ENCODE measurements at regions not wholly inside any gene's neighbourhood (a gene's known extent, or its start where the extent isn't known, plus 50 kb on each side); places are given as distances from the start of the nearest gene placed in this dataset.

GRCh38 chr1:30360753-30361152, 362.6 kb downstream of the MATN1 start:
- Histone ChIP-seq H2AFZ (ENCODE audit: low read depth, low read length) (no peak overlapping the region), H3K9me3 (ENCODE audit: low read length) (no peaks in the 10 kb centered on the region), H4K20me1 (ENCODE audit: insufficient read depth) (no peaks in the 10 kb centered on the region), H3K36me3 (ENCODE audit: insufficient read depth, low read length) (no peaks in the 10 kb centered on the region), H3K9ac (ENCODE audit: low read length) (no peak overlapping the region), H3K4me3 (ENCODE audit: low read length) (no peak overlapping the region), H3K27ac (ENCODE audit: low read length) (no peak overlapping the region), H3K4me2 (ENCODE audit: low read length) (no peak overlapping the region), H3K27me3 (ENCODE audit: insufficient read depth, low read depth, low read length) (no peaks in the 10 kb centered on the region), H3F3A (ENCODE audit: insufficient read depth, low read length, poor library complexity, severe bottlenecking) (no peaks in the 10 kb centered on the region), H3K9me2 (ENCODE audit: insufficient read depth, low read length) (no peaks in the 10 kb centered on the region), H3K79me2 (replicated peaks; ENCODE audit: insufficient read depth, low read length) (no peaks in the 10 kb centered on the region)
- peak; percentile 13 for TF ChIP-seq POLR2AphosphoS5 (IDR thresholded peaks at IDR 0.05)
- no peak for TF ChIP-seq RAD21 (conservative IDR thresholded peaks at IDR 0.05)

- TF ChIP-seq SMC3 (conservative IDR thresholded peaks at IDR 0.05; ENCODE audit: poor library complexity) (no peak), CTCF (IDR thresholded peaks at IDR 0.05; ENCODE audit: poor library complexity, severe bottlenecking) (no peak), EP300 (conservative IDR thresholded peaks at IDR 0.05; ENCODE audit: poor library complexity, severe bottlenecking) (no peak), MXI1 (conservative IDR thresholded peaks at IDR 0.05; ENCODE audit: poor library complexity, severe bottlenecking) (no peak)
- H3K27ac ChIP-seq (ENCODE audit: low read length), result no peak overlapping the region
- H3K79me2 ChIP-seq (replicated peaks; ENCODE audit: insufficient read depth, low read length), result no peaks in the 10 kb centered on the region
- no peaks in the 10 kb centered on the region for H3K9me2 ChIP-seq (ENCODE audit: insufficient read depth, low read length)
- no peak overlapping the region for H3K4me3 ChIP-seq (ENCODE audit: low read length)
- H2AFZ ChIP-seq (ENCODE audit: low read depth, low read length), result no peak overlapping the region
- no peaks in the 10 kb centered on the region for H3K9me3 ChIP-seq (ENCODE audit: low read length)
- no peak overlapping the region for H3K4me2 ChIP-seq (ENCODE audit: low read length)
- H3K27me3 ChIP-seq (ENCODE audit: insufficient read depth, low read depth, low read length), result no peaks in the 10 kb centered on the region
- H3F3A ChIP-seq (ENCODE audit: insufficient read depth, low read length, poor library complexity, severe bottlenecking), result no peaks in the 10 kb centered on the region
- H3K9ac ChIP-seq (ENCODE audit: low read length), result no peak overlapping the region
- no peaks in the 10 kb centered on the region for H3K36me3 ChIP-seq (ENCODE audit: insufficient read depth, low read length)
- no peaks in the 10 kb centered on the region for H4K20me1 ChIP-seq (ENCODE audit: insufficient read depth)
These were observed 363.1 kb downstream of the MATN1 start for GRCh38 chr1:30360281-30360680.

- no peak overlapping the region for H3K4me3 ChIP-seq (ENCODE audit: low read length)
- no peaks in the 10 kb centered on the region for H3K9me2 ChIP-seq (ENCODE audit: insufficient read depth, low read length)
- H3K9ac ChIP-seq (ENCODE audit: low read length), result no peak overlapping the region
- H2AFZ ChIP-seq (ENCODE audit: low read depth, low read length), result no peak overlapping the region
- H3K4me2 ChIP-seq (ENCODE audit: low read length), result no peak overlapping the region
- H3K27me3 ChIP-seq (ENCODE audit: insufficient read depth, low read depth, low read length), result no peaks in the 10 kb centered on the region
- H3F3A ChIP-seq (ENCODE audit: insufficient read depth, low read length, poor library complexity, severe bottlenecking), result no peaks in the 10 kb centered on the region
- no peaks in the 10 kb centered on the region for H3K9me3 ChIP-seq (ENCODE audit: low read length)
- H4K20me1 ChIP-seq (ENCODE audit: insufficient read depth), result no peaks in the 10 kb centered on the region
- H3K79me2 ChIP-seq (replicated peaks; ENCODE audit: insufficient read depth, low read length), result no peaks in the 10 kb centered on the region
- H3K27ac ChIP-seq (ENCODE audit: low read length), result no peak overlapping the region
- no peaks in the 10 kb centered on the region for H3K36me3 ChIP-seq (ENCODE audit: insufficient read depth, low read length)
- no peak for TF ChIP-seq MXI1 (conservative IDR thresholded peaks at IDR 0.05; ENCODE audit: poor library complexity, severe bottlenecking)
- no peak for TF ChIP-seq RAD21 (conservative IDR thresholded peaks at IDR 0.05)
- no peak for TF ChIP-seq REST (IDR thresholded peaks at IDR 0.05; ENCODE audit: borderline replicate concordance)
- TF ChIP-seq EP300 (conservative IDR thresholded peaks at IDR 0.05; ENCODE audit: poor library complexity, severe bottlenecking), result no peak
- no peak for TF ChIP-seq SMC3 (conservative IDR thresholded peaks at IDR 0.05; ENCODE audit: poor library complexity)
- TF ChIP-seq EZH2 (IDR thresholded peaks at IDR 0.05; ENCODE audit: borderline replicate concordance, insufficient read depth, low read length, poor library complexity, severe bottlenecking), result no peak
- no peak for TF ChIP-seq POLR2AphosphoS5 (IDR thresholded peaks at IDR 0.05)
- TF ChIP-seq CTCF (IDR thresholded peaks at IDR 0.05; ENCODE audit: poor library complexity, severe bottlenecking), result no peak
- no peak for TF ChIP-seq TAF1 (IDR thresholded peaks at IDR 0.05; ENCODE audit: low read depth)
These were observed 363.7 kb downstream of the MATN1 start for GRCh38 chr1:30359539-30360220.

All from neural cell (in vitro differentiated cells).